ENCODE measurements at regions not wholly inside any gene's neighbourhood (a gene's known extent, or its start where the extent isn't known, plus 50 kb on each side); places are given as distances from the start of the nearest gene placed in this dataset.

DNA sequence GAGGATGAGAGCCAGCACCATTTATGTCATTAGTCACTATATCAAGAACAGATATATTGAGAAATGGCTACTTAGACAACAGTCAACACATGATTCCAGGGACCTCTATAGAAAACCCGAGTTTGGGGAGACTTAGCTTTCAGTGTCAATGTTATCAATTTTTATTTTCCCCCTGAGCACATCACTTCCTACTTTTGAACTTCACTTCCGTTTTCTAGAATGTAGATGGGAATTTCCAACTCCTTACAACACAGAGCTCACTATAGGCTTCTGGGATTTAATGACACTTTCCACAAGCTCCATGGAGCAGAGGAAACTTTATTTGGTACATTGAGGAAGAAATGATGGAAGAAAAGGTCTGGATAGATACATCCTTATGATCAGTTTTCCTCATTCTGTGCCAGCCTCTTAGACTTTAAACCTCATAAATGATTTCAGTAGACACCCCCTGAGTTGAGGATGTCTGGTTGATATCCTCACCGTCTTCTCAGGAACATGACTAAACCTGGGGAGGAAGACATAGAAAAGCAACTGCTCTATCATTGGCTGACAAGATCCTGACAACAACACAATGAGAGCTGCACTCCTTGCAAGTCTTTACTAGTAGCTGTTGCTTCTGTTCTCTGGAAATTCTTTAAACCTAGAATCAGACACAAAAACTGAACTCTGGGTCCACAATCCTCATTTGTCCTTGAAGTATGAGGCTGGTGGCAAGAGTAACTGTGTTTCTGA is 449.4 kb upstream of the OR4E1 start:
- in situ Hi-C loops (cut with MboI; ENCODE audit: low pct_unique_long_range_greater_than_20kb, low sequenced_read_pairs, unreplicated experiment): no loop called here
- TF ChIP-seq, protein P1, sequence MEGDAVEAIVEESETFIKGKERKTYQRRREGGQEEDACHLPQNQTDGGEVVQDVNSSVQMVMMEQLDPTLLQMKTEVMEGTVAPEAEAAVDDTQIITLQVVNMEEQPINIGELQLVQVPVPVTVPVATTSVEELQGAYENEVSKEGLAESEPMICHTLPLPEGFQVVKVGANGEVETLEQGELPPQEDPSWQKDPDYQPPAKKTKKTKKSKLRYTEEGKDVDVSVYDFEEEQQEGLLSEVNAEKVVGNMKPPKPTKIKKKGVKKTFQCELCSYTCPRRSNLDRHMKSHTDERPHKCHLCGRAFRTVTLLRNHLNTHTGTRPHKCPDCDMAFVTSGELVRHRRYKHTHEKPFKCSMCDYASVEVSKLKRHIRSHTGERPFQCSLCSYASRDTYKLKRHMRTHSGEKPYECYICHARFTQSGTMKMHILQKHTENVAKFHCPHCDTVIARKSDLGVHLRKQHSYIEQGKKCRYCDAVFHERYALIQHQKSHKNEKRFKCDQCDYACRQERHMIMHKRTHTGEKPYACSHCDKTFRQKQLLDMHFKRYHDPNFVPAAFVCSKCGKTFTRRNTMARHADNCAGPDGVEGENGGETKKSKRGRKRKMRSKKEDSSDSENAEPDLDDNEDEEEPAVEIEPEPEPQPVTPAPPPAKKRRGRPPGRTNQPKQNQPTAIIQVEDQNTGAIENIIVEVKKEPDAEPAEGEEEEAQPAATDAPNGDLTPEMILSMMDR (IDR thresholded peaks at IDR 0.05; ENCODE audit: extremely low read depth, insufficient read depth, missing control alignments): no peak
- no peak for DNase-seq (ENCODE audit: low spot score)

DNA sequence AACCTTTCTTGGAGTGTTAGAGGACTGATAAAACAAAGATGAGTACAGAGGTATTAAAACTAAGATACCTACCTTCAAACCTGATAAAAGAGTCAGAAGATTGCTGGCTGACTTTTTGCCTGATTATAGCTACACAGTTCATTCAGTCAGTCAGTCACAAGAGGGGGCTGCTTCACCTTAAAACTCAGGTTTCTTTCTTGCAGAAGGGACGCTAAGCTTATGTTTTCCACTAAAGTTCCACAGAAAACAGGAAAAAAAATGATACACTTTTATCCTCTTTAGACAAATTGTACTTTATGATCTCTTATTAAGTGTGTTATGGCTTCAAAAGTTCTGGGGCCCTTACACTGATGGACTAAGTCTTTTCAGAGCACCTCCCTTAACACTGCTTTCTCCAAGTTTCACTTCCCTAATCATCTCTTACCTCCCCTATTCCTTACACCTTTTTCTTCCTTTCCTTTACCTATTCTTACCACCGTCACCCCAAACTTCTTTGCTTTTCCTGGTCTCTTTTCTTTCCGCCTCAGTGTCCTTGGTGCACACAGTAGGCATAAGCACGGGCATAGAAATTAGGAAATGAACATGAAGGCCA is 448.7 kb upstream of the OR4E1 start:
- TF ChIP-seq, protein P1 (IDR thresholded peaks at IDR 0.05; ENCODE audit: extremely low read depth, insufficient read depth, missing control alignments): peak; percentile 22
- in situ Hi-C loops (cut with MboI; ENCODE audit: low pct_unique_long_range_greater_than_20kb, low sequenced_read_pairs, unreplicated experiment): no loop called here
- DNase-seq (ENCODE audit: low spot score): no peak

DNA sequence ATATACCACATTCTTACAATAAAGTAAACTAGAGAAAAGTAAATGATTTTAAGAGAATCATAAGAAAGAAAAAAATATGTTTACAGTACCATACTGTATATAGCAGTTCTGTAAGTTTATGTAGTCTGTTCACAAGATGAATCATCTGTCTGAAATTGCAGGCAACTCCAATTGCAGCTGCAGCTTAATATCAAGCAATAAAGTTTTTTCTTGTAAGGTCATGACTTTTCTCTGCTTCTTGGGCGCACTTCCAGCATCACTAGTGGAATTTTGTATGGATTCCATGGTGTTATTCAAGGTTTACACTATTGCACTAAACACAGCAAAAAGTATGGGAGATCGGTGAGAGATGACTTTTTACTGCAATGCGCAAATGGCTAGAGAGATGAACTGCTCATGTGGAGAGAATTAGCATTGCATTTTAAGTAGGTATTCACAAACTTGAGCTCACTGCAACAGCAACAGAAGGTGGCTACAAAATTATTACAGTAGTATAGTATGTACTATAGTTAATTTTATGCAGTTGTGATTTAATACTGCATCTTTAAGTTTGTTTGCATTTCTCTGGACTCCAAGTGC is 445.4 kb upstream of the OR4E1 start:
- TF ChIP-seq, protein P1 (IDR thresholded peaks at IDR 0.05; ENCODE audit: extremely low read depth, insufficient read depth, missing control alignments): no peak
- no peak for DNase-seq (ENCODE audit: low spot score)
- in situ Hi-C loops (cut with MboI; ENCODE audit: low pct_unique_long_range_greater_than_20kb, low sequenced_read_pairs, unreplicated experiment): no loop called here

DNA sequence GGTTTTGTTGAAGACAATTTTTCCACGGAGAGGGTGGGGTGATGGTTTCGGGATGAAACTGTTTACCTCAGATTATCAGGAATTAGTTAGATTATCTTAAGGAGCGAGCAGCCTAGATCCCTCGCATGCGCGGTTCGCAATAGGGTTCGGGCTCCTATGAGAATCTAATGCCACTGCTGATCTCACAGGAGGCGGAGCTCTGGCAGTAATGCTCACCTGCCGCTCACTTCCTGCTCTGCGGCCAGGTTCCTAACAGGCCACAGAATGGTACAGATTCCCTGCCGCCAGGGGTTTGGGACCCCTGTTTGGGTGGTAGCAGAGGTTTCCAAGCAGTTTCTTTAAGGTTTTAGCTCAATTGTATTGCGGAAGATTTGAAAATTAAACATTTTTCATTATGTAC is 439.8 kb upstream of the OR4E1 start:
- no peak for DNase-seq (ENCODE audit: low spot score)
- TF ChIP-seq, protein P1 (IDR thresholded peaks at IDR 0.05; ENCODE audit: extremely low read depth, insufficient read depth, missing control alignments): no peak
- in situ Hi-C loops (cut with MboI; ENCODE audit: low pct_unique_long_range_greater_than_20kb, low sequenced_read_pairs, unreplicated experiment): no loop called here

DNA sequence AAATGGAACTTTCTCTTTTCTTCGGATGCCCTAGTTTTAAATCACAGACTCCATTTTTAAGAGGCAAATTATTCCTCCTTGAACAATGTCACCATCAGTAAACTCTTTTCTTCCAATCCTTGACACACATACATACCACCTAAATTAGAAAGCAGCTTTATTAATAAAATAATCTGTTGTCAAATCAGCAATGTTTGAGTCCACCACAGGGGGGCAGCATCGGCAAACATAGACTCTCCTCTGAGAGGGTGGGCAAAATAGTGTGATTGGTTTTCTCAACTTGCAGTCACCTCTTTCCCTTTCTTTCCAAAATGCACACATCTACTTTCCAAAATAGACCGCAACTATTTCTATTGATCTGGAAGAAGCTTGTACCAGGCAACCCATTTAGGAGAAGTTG is 438.4 kb upstream of the OR4E1 start:
- peak; percentile 43 for DNase-seq (ENCODE audit: low spot score)
- TF ChIP-seq, protein P1 (IDR thresholded peaks at IDR 0.05; ENCODE audit: extremely low read depth, insufficient read depth, missing control alignments): peak; percentile 65

DNA sequence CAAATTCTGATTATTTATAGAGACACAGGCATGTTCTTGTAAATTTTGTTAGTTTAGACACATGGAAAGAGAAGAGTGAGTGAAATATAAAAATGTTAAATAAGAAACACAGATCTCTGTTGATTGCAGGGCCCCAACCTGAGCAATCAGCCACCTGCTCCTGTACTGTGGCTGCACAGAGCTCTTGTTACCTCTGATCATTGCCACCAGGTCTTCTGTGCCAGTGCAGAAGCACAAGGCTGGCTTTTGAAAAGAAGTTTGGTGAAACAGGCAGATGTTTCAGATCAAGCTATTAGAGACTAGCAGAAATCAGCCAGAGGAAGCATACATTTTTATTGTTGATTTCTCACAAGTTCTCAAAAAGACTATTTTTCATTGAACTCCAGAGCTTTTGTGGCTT is 434.1 kb upstream of the OR4E1 start:
- in situ Hi-C loops (cut with MboI; ENCODE audit: low pct_unique_long_range_greater_than_20kb, low sequenced_read_pairs, unreplicated experiment): no loop called here
- no peak for DNase-seq (ENCODE audit: low spot score)
- TF ChIP-seq, protein P1 (IDR thresholded peaks at IDR 0.05; ENCODE audit: extremely low read depth, insufficient read depth, missing control alignments): no peak

More for the DNA sequence above, 438.4 kb upstream of the OR4E1 start:
- in situ Hi-C loops (cut with MboI; ENCODE audit: low pct_unique_long_range_greater_than_20kb, low sequenced_read_pairs, unreplicated experiment): no loop called here

Data from GM13977 (cell line).